K562 (cell line): ENCODE measurements at regions not wholly inside any gene's neighbourhood (a gene's known extent, or its start where the extent isn't known, plus 50 kb on each side); places are given as distances from the start of the nearest gene placed in this dataset.
"Not testable (repeated sequence)": the region's sequence is repeated elsewhere in the genome, so short reads cannot be mapped to it uniquely, and the experiment has no call there.

Experiments used
- ATAC-seq: fragments of 200-7000 bp; cut with Tn5 transposase; 3 replicates; pipeline ENCODE4 v1.9.1; 2020; ENCODE audit warnings: moderate library complexity
- BruUV-seq: library from RNA; stranded (reverse); fragments of 400-500 nt; replicated peaks from 2 replicates; lab custom pipeline; 2021; lab: Mats Ljungman, UMichigan
- CTCF ChIA-PET: fragments of 300-600 bp; formaldehyde crosslinking; extraction: SDS; loops from one replicate; lab custom pipeline; 2021; ENCODE audit warnings: low intra/inter-chr PET ratio; lab: Yijun Ruan, JAX
- POLR2A ChIA-PET: fragments of 300-600, 350-650 bp; sonication (Branson Sonifier 250); formaldehyde crosslinking; extraction: SDS; loops from one replicate; lab custom pipeline; 2021; ENCODE audit warnings: antibody characterized with exemption, inconsistent platforms; lab: Yijun Ruan, JAX
- DNase-seq, 4 experiments: peaks; one replicate each; pipeline versions ENCODE4 v3.0.0 to v3.0.0-alpha.2; 2011 to 2018; ENCODE audit warnings: low spot score in 3 of 4, mixed read lengths in 3 of 4; ENCODE audit errors: extremely low read depth in 1 of 4
- FAIRE-seq: peaks from 2 replicates; lab custom pipeline; 2011; peaks lifted over from hg19 to GRCh38; lab: Jason Lieb, UNC
- H2AFZ ChIP-seq: 2 replicates; pipeline ENCODE4 v1.6.0; 2011; ENCODE audit warnings: low read depth, low read length, control low read depth, inconsistent platforms
- H3K27ac ChIP-seq: fragments of 200-600 bp; 3 replicates; pipeline ENCODE4 v1.8.0; 2011; ENCODE audit warnings: low read depth, mild to moderate bottlenecking, control low read depth, inconsistent platforms, low read length, moderate library complexity, mixed read lengths; ENCODE audit errors: extremely low read depth
- H3K27me3 ChIP-seq, 2 experiments: fragments of 300-600 bp in 1 of 2; 2 replicates in 1 of 2; 3 replicates in 1 of 2; pipeline versions ENCODE4 v1.6.0 to v1.8.0; 2011; ENCODE audit warnings: inconsistent platforms in 2 of 2, low read length in 2 of 2, mild to moderate bottlenecking in 1 of 2, mixed read lengths in 1 of 2, moderate library complexity in 1 of 2; ENCODE audit not compliant: control insufficient read depth in 2 of 2, insufficient read depth in 2 of 2
- H3K36me3 ChIP-seq: fragments of 300-600 bp; 3 replicates; pipeline ENCODE4 v1.8.0; 2011; ENCODE audit warnings: mild to moderate bottlenecking, low read length, inconsistent platforms; ENCODE audit not compliant: control insufficient read depth, insufficient read depth
- H3K4me1 ChIP-seq, 2 experiments: fragments of 200-600 bp in 1 of 2; replicated peaks in 1 of 2; 2 replicates in 1 of 2; 3 replicates in 1 of 2; pipeline versions ENCODE4 v1.5.1 to v1.8.0; 2011; ENCODE audit warnings: inconsistent platforms in 2 of 2, low read length in 2 of 2, mild to moderate bottlenecking in 1 of 2, mixed read lengths in 1 of 2, moderate library complexity in 1 of 2; ENCODE audit not compliant: control insufficient read depth in 2 of 2, insufficient read depth in 2 of 2
- H3K4me2 ChIP-seq: 2 replicates; pipeline ENCODE4 v1.6.1; 2011; ENCODE audit warnings: low read length, control low read depth, inconsistent platforms, mixed read lengths; ENCODE audit not compliant: insufficient read depth
- H3K4me3 ChIP-seq: fragments of 200-600 bp; sonication (generic), shearing (Covaris generic); 2 replicates; pipeline ENCODE4 v1.5.1; 2016; ENCODE audit warnings: control low read depth, inconsistent platforms
- H3K79me2 ChIP-seq: fragments of 200-600 bp; 3 replicates; pipeline ENCODE4 v1.8.0; 2011; ENCODE audit warnings: low read length, inconsistent platforms; ENCODE audit not compliant: control insufficient read depth, insufficient read depth
- H3K9ac ChIP-seq, 2 experiments: 2 replicates each; pipeline versions ENCODE4 v1.6.0 to v1.6.1; 2011; ENCODE audit warnings: low read depth in 2 of 2, low read length in 2 of 2, control low read depth in 1 of 2, inconsistent platforms in 1 of 2, mild to moderate bottlenecking in 1 of 2, mixed read lengths in 1 of 2; ENCODE audit not compliant: insufficient read depth in 1 of 2
- H3K9me1 ChIP-seq: one replicate; pipeline ENCODE4 v1.6.0; 2011; ENCODE audit warnings: inconsistent platforms, mild to moderate bottlenecking, low read length, moderate library complexity; ENCODE audit not compliant: control insufficient read depth, insufficient read depth
- H3K9me3 ChIP-seq: replicated peaks from 2 replicates; pipeline ENCODE4 v1.5.1; 2011; ENCODE audit warnings: low read depth, low read length, inconsistent platforms; ENCODE audit not compliant: control insufficient read depth, insufficient read depth
- H4K20me1 ChIP-seq: replicated peaks from 2 replicates; pipeline ENCODE4 v1.6.1; 2011; ENCODE audit warnings: low read length, inconsistent platforms, mixed read lengths; ENCODE audit not compliant: control insufficient read depth, insufficient read depth
- RBM17 ChIP-seq: fragments of 200-400 bp; formaldehyde crosslinking; IDR thresholded peaks from 2 replicates; pipeline ENCODE4 v1.6.1; 2017; ENCODE audit warnings: low read depth, mild to moderate bottlenecking, low read length, borderline replicate concordance
- XRCC5 ChIP-seq: fragments of 200-400 bp; formaldehyde crosslinking; IDR thresholded peaks from 2 replicates; pipeline ENCODE4 v1.6.1; 2017; ENCODE audit warnings: low read depth, mild to moderate bottlenecking, low read length
- whole genome bisulfite sequencing: fragments of 100-300 bp; shearing (Covaris generic); methylation state at CpG from one replicate; pipeline ENCODE4 v1.1.6; 2016; ENCODE audit warnings: low coverage, mixed read lengths; ENCODE audit not compliant: insufficient coverage; ENCODE audit errors: missing lambda C conversion rate; 5-methylcytosine and 5-hydroxymethylcytosine counted together
- in situ Hi-C: fragments of 300-500 bp; cut with MboI; formaldehyde crosslinking; loops from 4 replicates; pipeline ENCODE4 v1.15.0; 2018; ENCODE audit warnings: inconsistent platforms, mixed read lengths
- intact Hi-C: fragments of 100-400 bp; cut with micrococcal nuclease; formaldehyde crosslinking; loops from 2 replicates; pipeline ENCODE4 v1.14.2; 2022
- TF ChIP-seq, protein P1 (sequence below): fragments of 250-450 bp; sonication (Bioruptor Pico); IDR thresholded peaks from 2 replicates; pipeline ENCODE4 v1.4.0; 2020; ENCODE audit warnings: mild to moderate bottlenecking, moderate library complexity, borderline replicate concordance

DNA sequence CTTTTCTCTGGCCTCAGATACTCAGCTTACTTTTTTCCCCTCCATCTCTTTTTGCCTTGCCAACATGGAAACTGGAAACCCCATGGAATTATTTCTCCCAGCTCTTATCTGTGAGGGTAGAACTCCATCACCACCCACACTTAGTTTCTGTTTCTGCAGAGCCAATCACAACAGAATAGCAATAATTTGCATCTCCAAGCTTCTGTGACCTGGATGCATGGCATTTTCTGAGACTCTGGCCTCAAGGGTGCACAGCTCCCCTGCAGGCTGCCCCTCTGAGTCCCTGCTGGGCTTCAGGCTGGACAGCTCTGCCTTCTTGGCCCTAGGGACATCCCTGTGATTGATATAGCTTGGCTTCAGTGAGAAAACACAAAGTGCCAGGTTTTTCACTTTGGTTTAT, 316.5 kb upstream of the FZD8 start:
- H3K9me1 ChIP-seq, H3K9me3 ChIP-seq, H3K4me2 ChIP-seq, intact Hi-C loops, in situ Hi-C loops, H3K4me3 ChIP-seq, H3K27me3 ChIP-seq, H3K9ac ChIP-seq, FAIRE-seq, ATAC-seq, H4K20me1 ChIP-seq, DNase-seq, BruUV-seq, H3K4me1 ChIP-seq, H3K36me3 ChIP-seq, H3K79me2 ChIP-seq, H2AFZ ChIP-seq, H3K27ac ChIP-seq, CTCF ChIA-PET: not testable (repeated sequence)
- POLR2A ChIA-PET, result interaction anchor here (0.6 kb wide), 1 partner anchor 911 kb away, joined by 3 read pairs; no protein-coding TSS in a partner anchor

DNA sequence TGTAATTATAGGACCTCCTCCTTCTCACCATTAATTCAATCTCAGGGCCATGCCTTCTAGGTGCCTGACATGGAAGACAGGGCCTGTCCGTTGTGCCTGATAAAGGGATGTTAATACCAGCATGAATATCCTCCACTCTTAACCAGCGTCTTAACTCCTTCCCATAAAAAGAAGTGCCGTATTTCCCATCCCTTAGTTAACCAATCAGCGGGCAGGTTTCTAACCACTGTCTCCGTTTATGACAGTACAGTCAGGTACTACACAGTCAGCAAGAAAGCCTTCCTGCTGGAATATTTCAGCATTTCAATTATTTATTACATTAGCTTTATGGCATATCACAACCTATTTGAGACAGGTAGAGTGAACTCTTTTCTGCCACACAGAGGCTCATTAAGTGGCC, 308.6 kb upstream of the FZD8 start:
- no peak overlapping the region for H2AFZ ChIP-seq
- POLR2A ChIA-PET, result no interaction called here
- H3K4me2 ChIP-seq, result no peak overlapping the region
- no peak overlapping the region for H3K4me3 ChIP-seq
- no peak for DNase-seq
- ATAC-seq, result no peak
- CTCF ChIA-PET, result no interaction called here
- no peaks in the 10 kb centered on the region for H3K9me1 ChIP-seq
- no peaks in the 10 kb centered on the region for H3K27me3 ChIP-seq
- FAIRE-seq, result no peak
- no peaks in the 10 kb centered on the region for H3K36me3 ChIP-seq
- in situ Hi-C loops (no loop called here), intact Hi-C loops (no loop called here)
- no peak for TF ChIP-seq RBM17
- no peak for TF ChIP-seq XRCC5
- TF ChIP-seq, protein P1, sequence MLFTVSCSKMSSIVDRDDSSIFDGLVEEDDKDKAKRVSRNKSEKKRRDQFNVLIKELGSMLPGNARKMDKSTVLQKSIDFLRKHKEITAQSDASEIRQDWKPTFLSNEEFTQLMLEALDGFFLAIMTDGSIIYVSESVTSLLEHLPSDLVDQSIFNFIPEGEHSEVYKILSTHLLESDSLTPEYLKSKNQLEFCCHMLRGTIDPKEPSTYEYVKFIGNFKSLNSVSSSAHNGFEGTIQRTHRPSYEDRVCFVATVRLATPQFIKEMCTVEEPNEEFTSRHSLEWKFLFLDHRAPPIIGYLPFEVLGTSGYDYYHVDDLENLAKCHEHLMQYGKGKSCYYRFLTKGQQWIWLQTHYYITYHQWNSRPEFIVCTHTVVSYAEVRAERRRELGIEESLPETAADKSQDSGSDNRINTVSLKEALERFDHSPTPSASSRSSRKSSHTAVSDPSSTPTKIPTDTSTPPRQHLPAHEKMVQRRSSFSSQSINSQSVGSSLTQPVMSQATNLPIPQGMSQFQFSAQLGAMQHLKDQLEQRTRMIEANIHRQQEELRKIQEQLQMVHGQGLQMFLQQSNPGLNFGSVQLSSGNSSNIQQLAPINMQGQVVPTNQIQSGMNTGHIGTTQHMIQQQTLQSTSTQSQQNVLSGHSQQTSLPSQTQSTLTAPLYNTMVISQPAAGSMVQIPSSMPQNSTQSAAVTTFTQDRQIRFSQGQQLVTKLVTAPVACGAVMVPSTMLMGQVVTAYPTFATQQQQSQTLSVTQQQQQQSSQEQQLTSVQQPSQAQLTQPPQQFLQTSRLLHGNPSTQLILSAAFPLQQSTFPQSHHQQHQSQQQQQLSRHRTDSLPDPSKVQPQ, result no peak
- no peak overlapping the region for H3K9ac ChIP-seq
- H4K20me1 ChIP-seq, result no peaks in the 10 kb centered on the region
- H3K27ac ChIP-seq, result no peak overlapping the region
- H3K79me2 ChIP-seq, result no peaks in the 10 kb centered on the region
- H3K4me1 ChIP-seq, result no peaks in the 10 kb centered on the region
- BruUV-seq, result no TSS peak
- H3K9me3 ChIP-seq, result no peaks in the 10 kb centered on the region
- 1% methylated on average over 5 of the region's 5 CpGs for WGBS
